GM21717 (cell line): ENCODE measurements at regions not wholly inside any gene's neighbourhood (a gene's known extent, or its start where the extent isn't known, plus 50 kb on each side); places are given as distances from the start of the nearest gene placed in this dataset.
"Not testable (repeated sequence)": the region's sequence is repeated elsewhere in the genome, so short reads cannot be mapped to it uniquely, and the experiment has no call there.

Experiments used
- ATAC-seq: cut with Tn5 transposase; IDR thresholded peaks from one replicate; pipeline ENCODE4 v1.9.1; 2021; ENCODE audit warnings: mild to moderate bottlenecking, moderate library complexity; ENCODE audit not compliant: unreplicated experiment

DNA sequence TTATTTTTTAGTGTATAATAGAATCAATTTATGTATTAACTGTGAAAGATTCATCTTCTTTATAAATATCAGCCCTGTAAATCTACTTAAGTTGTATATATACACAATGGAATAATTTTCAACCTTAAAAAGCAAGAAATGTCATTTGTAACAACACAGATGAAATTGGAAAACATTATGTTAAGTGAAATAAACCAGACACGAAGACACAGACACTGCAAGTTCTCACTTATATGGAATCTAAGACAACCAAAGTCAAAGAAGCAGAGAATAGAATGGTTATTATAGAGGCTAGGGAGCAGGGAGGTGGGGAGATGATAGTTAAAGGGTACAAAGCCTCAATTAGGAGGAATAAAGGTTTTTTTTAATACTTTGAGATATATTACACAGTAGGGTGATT lies 1404.4 kb downstream of the HACE1 start:
- ATAC-seq: no peak

DNA sequence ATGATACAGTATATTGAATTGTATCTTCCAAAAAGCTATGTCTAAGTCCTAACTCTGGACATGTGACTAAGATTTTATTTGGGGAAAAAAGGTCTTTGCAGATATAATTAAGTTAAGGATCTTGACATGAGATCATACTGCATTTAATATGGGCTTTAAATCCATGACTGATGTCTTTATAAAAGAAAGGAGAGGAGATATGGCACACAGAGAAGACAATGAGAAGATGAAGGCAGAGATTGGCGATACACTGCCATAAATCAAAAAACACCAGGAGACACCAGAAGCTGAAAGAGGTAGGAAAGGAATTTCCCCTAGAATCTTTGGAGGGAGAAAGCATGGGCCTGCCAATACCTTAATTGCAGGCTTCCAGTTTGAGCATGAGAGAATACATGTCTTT lies 1450.2 kb downstream of the HACE1 start:
- no peak for ATAC-seq

- no peak for ATAC-seq
Measured at GRCh38 chr6:103405321-103405720, 1454.4 kb downstream of the HACE1 start.

DNA sequence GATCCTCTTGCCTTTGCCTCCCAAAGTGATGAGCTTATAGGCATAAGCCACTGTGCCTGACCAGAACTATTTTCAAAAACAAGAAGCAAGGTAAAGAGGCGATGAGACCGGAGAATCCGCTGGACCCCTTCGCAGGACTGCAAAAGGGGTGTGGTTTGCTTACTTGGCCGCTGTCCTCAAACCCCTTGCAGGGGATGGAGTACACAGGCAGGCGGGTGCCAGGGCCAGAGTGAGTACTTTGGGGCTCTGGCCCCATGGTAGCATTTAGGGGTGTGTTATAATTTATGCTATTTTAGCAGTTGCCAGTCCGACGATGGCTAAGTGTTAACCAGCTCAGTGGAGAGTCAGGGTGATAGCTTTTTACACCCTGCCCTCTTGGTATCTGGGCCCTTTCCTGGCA lies 1454.9 kb downstream of the HACE1 start:
- no peak for ATAC-seq

DNA sequence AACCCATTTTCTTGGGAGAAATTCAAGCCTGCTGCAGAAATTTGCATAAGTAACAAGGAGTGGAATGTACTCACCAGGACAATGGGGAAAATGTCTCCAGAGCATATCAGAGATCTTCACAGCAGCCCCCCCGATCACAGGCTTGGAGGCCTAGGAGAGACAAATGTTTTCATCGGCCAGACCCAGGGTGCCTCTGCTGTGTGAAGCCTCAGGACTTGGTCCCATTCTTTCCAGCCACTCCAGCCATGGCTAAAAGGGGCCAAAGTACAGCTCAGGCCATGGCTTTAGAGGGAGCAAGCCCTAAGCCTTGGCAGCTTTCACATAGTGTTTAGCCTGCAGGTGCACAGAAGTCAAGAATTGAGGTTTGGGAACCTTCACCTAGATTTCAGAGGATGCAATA lies 1463.0 kb downstream of the HACE1 start:
- no peak for ATAC-seq

- no peak for ATAC-seq
Measured at GRCh38 chr6:103379272-103379671, 1480.4 kb downstream of the HACE1 start.

DNA sequence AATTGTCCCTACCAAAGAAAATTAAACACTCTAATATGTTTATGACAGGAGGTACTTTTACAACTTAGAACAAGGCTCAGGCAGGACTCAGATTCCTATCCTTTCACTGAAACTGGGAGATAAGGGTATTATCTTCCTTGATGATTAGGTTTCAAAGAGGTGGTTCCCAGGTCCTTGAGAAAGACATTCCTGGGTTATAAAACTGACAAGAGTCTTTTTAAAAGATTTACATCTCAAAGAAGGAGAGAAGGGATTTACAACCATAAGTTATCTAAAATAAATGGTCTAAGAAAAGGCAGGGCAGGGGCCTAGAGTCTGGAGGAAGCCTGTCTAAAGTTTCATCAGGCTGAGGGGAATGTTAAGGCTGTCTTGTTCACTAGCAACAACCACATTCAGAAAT lies 1492.5 kb downstream of the HACE1 start:
- ATAC-seq: no peak

- no peak for ATAC-seq
Measured at GRCh38 chr6:103356531-103356930, 1503.2 kb downstream of the HACE1 start.

- ATAC-seq: no peak
Measured at GRCh38 chr6:103344554-103345163, 1515.1 kb downstream of the HACE1 start.

GRCh38 chr6:103335412-103335811 lies 1524.3 kb downstream of the HACE1 start:
- no peak for ATAC-seq

DNA sequence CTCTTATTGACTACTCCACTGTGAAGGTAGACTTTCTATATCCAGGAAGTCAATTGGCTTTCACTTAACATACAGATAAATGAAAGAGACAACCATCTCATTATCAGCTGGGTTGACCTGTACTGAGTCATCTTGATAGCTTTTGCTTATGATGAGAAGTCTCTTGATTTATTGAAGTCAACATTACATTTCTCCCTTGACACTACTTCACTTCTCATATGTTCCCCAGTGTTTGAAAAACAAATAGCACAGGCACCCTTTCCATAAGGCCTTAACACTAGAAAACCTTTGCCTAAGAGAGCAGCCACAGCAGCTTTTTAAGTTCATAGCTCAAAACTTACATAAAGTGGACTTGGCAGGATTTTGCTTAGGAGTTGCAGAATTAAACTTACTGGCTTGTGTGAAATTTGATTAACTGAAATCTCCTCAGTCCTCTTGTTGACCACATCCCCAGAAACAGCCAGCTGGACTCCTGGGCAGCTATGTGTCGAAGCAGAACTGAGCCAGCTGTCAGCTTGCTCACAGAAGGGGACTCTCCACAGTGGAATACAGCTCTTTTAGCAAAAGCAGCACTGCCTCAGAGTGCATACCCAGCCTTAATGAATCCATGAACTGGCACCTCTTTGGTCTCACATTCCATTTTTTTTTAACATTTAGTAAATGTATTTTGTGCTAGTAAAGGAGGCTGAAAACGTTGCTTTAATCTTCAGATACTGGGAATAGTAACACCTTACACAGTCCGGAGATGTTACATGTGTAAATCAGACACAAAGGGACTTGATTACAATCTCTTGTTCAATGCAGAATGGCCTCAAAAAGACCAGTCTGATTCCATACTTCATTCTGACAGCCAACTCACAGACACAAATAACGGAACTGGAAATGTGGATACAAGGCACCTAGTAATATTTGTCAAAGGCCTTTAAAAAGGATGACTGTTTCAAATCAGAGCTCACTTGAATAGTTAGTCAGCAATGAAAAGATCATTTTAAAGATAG lies 1532.7 kb downstream of the HACE1 start:
- no peak for ATAC-seq

- no peak for ATAC-seq
Measured at GRCh38 chr6:103313432-103313831, 1546.3 kb downstream of the HACE1 start.

DNA sequence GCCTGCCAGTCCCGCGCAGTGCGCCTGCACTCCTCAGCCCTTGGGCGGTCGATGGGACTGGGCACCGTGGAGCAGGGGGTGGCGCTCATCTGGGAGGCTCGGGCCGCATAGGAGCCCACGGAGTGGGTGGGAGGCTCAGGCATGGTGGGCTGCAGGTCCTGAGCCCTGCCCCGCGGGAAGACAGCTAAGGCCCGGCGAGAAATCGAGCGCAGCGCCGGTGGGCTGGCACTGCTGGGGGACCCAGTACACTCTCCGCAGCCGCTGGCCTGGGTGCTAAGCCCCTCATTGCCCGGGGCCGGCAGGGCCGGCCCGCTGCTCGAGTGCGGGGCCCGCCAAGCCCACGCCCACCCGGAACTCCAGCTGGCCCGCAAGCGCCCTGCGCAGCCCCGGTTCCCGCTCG lies 1565.3 kb downstream of the HACE1 start:
- not testable (repeated sequence) for ATAC-seq

DNA sequence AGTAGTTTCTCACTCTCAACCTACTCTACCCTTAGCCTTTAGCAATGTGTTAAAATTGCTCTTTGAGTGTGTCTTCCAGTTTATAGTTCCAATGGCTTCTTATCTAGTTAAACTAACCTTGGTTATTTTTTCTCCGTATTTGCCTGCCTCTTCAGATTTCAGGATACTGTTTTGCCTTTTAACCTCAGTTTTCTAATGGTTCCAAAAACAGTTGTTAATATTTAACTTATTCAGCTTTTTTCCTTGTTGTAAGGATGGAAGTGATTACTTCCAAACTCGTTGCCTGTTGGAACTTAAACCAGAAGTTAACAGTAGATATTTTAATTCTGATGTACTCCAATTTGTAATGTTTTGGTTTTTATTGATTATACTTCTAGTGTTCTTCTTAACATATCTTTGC lies 1574.9 kb downstream of the HACE1 start:
- no peak for ATAC-seq

DNA sequence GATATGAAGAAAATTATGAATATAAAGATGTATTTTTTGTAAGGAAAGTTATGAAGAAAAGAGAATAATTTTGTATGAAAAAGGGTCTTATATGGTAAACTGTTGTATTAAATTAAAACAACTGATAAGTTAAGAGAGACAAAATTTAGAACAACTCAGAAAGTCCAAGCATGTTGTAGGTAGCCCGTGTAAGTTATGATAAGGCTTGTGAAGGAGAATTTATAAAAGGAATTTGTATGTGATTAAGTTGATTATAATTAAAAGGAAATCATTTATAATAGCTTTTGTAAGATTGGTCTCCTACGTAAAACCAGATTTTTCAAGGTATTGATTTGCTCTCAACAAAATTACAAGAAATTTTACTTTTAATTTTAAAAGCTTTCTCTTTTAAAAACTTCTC lies 1579.3 kb downstream of the HACE1 start:
- ATAC-seq: no peak

DNA sequence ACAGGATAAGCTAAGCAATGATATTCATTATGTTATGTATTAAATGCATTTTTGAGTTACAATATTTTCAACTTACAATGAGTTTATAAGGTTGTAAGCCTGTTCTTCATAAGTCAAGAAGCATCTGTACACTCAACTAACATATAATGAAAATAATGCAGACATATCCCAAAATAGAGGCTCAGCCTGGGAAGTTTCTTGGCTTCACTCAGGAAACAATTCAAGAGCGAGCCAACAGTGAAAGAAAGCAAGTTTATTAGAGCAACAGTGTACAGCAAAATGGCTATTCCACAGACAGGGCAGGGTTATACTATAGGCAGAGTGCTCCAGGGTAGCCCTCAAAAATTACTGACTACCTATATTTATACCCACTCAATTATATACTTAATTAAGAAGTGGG lies 1581.8 kb downstream of the HACE1 start:
- ATAC-seq: no peak

DNA sequence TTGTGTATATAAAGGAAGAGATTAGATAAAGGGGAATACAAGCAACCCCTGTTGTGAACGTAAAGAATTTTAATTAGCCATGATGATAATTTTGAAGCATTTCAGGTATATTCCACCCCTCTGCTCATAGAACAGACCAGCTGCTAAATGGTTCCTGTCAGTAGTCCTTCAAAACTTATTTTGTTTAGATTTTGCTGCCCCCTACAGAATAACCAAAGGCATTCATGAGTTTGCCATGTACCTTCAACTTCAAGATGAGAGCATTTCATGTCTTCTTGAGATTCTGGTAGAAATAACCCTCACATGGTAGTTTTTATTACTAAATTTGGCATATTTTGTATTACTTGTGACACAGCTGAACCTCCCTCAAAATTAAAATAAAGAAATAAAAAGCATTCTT lies 1586.7 kb downstream of the HACE1 start:
- no peak for ATAC-seq

- ATAC-seq: no peak
Measured at GRCh38 chr6:103269581-103269980, 1590.1 kb downstream of the HACE1 start.

DNA sequence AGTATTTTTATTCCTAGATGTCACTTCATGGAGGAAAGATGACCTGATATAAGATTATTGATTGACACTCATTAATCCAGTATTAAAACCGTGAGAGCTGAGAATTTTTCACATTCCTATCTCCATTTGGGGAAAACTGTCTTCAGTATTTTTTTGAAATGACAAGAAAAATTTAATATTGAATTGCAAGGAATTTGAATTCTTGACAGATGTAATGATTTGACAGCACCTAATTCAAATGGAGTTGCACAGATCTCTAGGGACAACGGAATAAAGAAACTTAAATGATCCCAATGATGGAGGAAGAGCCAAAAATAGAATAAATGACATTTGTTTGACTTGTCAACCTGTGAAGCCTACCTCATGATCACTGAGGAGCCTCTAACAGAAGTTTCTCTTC lies 1591.4 kb downstream of the HACE1 start:
- no peak for ATAC-seq

DNA sequence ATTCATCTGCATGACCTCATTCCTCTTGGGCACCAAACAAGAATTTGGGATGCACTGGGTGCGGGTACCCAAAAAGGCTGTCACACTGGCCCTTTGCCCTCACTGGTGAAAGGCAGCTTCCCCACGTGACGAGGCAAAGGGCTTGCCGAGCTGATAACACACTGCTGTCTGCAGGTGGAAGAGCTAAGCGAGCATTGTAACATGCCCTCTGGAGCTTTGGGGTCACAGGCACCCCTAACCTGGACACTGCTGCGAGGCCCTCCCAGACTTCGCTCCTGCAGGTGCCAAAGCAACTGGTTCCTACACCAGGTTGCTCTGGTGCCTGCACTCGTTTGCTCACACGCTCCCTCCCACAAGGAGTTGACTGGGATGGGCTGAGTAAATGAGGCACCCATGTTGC lies 1595.7 kb downstream of the HACE1 start:
- no peak for ATAC-seq

- no peak for ATAC-seq
Measured at GRCh38 chr6:103255132-103255531, 1604.6 kb downstream of the HACE1 start.

- ATAC-seq: no peak
Measured at GRCh38 chr6:103236923-103237322, 1622.8 kb downstream of the HACE1 start.
